SU-DHL-6 (cell line): ENCODE measurements at regions not wholly inside any gene's neighbourhood (a gene's known extent, or its start where the extent isn't known, plus 50 kb on each side); places are given as distances from the start of the nearest gene placed in this dataset.
"Not testable (repeated sequence)": the region's sequence is repeated elsewhere in the genome, so short reads cannot be mapped to it uniquely, and the experiment has no call there.

Experiments
- EZH2phosphoT487 ChIP-seq: fragments of 200-600 bp; sonication (generic), shearing (Covaris generic); conservative IDR thresholded peaks from 2 replicates; pipeline ENCODE4 v1.6.1; 2018; ENCODE audit warnings: mild to moderate bottlenecking, antibody characterized with exemption, low read length, moderate library complexity, mixed read lengths
- TF ChIP-seq, protein P1 (sequence below): fragments of 200-600 bp; sonication (generic); IDR thresholded peaks from one replicate; pipeline ENCODE4 v1.5.1; 2017; ENCODE audit warnings: antibody characterized with exemption, mild to moderate bottlenecking, low read length, moderate library complexity; ENCODE audit not compliant: insufficient read depth, poor library complexity, severe bottlenecking

DNA sequence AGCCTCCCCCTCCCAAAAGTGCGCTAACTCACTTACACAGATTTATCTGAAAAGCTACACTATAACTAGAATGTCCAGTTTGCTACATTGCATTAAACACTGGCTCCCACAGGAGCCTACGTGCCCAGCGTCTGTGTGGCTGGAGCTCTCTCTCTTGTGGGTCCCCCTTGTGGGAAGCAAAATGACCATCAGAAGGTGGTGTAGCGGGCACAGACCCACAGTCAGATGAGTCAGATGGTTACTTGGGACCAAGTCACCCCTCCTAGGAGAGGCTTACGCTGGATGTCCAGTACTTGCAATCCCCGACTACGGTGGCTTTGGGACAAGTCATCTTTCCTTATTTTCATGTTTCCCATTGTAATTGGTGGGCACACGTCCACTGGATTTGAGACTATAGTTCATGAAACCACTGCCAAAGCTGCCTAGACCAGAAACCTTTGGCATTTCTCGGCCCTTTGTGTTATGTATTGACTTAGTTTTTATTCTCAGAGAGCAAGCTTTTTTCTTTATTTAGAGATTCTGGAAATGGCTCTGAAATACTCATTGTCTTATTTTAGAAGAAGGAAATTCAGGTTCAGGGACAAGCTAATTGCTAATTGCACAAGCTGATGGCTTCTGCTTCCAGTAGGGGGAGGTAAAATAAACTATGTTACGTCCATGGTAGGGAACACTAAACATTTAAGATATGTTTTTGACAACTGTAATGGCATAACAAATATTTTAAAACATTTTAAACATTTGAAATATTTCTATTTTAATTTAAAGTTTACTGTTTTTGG lies 137.8 kb upstream of the GRK3 start:
- TF ChIP-seq, protein P1, sequence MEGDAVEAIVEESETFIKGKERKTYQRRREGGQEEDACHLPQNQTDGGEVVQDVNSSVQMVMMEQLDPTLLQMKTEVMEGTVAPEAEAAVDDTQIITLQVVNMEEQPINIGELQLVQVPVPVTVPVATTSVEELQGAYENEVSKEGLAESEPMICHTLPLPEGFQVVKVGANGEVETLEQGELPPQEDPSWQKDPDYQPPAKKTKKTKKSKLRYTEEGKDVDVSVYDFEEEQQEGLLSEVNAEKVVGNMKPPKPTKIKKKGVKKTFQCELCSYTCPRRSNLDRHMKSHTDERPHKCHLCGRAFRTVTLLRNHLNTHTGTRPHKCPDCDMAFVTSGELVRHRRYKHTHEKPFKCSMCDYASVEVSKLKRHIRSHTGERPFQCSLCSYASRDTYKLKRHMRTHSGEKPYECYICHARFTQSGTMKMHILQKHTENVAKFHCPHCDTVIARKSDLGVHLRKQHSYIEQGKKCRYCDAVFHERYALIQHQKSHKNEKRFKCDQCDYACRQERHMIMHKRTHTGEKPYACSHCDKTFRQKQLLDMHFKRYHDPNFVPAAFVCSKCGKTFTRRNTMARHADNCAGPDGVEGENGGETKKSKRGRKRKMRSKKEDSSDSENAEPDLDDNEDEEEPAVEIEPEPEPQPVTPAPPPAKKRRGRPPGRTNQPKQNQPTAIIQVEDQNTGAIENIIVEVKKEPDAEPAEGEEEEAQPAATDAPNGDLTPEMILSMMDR = not testable (repeated sequence)
- not testable (repeated sequence) for TF ChIP-seq EZH2phosphoT487
